HG03280 (cell line): ENCODE measurements at regions not wholly inside any gene's neighbourhood (a gene's known extent, or its start where the extent isn't known, plus 50 kb on each side); places are given as distances from the start of the nearest gene placed in this dataset.

ENCODE experiments used
- ATAC-seq: cut with Tn5 transposase; IDR thresholded peaks from one replicate; pipeline ENCODE4 v1.9.1; 2021; ENCODE audit warnings: mild to moderate bottlenecking, moderate library complexity; ENCODE audit not compliant: unreplicated experiment

GRCh38 chr11:93959663-93960062 is 61.5 kb upstream of the HEPHL1 start:
- ATAC-seq = no peak

DNA sequence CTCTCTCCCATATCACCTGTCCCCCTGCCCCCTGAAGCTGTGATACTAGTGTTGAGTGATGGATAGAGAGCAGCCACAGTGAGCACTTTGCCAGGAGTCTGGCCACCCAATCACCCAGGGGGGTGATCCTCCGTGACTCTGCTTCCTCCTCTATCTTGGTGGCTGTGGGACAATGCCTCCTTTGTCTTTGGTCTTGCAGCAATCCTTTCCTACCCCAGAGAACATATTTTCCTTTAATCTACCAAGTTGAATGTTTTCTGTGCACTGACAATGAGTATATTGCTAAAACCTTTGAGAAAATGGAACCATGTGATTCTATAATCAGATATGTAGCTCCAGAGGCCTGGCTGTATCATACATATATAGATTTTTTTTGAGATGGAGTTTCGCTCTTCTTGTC is 58.1 kb upstream of the HEPHL1 start:
- ATAC-seq = no peak

- no peak for ATAC-seq
Measured at GRCh38 chr11:93967258-93967657, 53.9 kb upstream of the HEPHL1 start.

- no peak for ATAC-seq
Measured at GRCh38 chr11:93967944-93968343, 53.2 kb upstream of the HEPHL1 start.

DNA sequence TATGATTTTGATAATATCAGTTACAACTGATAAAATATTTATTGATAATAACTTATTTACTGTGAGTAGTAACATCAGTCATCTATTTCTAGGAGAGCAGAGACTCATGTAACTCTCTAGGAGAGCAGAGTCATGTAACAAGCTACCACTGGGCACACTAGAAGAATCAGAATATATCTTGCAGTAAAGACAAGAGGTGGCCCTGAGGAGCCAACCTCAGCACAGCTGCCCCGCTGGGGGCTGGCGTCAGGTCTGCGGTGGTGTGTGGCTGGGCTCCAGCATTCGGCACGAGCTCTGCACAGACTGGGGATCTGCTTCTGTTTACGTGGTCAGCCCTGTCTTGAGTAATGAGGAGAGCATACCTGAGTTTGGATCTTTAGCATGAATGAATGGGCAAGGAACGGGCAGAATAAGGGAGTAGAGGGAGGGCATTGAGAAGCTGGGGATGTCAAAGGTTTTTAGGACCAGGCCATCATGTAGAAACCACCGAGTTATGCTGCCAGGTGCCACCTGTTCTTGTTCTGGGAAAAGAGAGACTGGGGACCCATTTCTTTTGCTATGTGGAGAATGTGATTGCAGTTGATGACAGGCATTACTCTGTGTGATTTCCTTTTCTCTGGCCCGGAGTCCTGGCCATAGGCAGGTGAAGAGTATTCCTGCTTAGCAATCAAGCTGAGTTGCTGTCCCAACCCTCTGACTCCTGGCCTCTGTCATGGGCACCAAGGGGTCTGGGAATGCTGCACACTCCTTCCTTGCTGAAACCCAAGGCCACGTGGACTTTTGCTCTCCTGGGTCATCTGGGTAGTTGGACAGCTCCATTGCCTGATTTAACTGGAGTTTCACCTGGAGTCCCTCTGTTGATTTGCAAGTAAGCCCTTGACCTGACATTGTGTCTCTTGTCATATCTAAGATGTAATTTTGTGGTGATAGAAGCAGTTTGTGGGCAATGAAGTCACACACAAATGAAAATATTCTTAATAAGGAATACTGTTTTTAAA is 50.9 kb upstream of the HEPHL1 start:
- no peak for ATAC-seq
